ENCODE measurements at regions not wholly inside any gene's neighbourhood (a gene's known extent, or its start where the extent isn't known, plus 50 kb on each side); places are given as distances from the start of the nearest gene placed in this dataset.
A peak's percentile ranks its signal among the peaks of the same experiment; 100 is the strongest.

DNA sequence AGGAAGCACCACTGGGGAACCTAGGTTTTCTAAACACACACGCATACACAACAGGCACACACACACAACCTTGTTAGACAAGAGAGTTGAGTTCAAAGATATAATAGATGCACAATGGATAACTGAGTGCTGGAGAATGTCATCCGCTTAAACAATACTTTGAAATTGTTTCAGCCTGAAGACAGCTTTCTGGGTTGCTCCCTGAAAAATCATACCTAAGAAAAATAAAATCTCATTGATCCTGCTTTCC lies 126.1 kb downstream of the TMEM161B start:
- Histone ChIP-seq H3K4me3 (ENCODE audit: low read depth in 2 of 2, low read length in 1 of 2) (0 out of 4 replicates have a peak overlapping the region, but pooled peaks of 1 of the 2 experiments have one; percentile 24), H3K36me3 (replicated peaks in 1 of 2; ENCODE audit: control insufficient read depth in 1 of 2, insufficient read depth in 2 of 2, low read length in 1 of 2) (no peaks in the 10 kb centered on the region), H3K9me3 (no peaks in the 10 kb centered on the region), H3K79me2 (ENCODE audit: insufficient read depth) (no peaks in the 10 kb centered on the region), H3K9ac (no peak overlapping the region), H4K20me1 (ENCODE audit: insufficient read depth) (no peaks in the 10 kb centered on the region), H3K9me2 (no peaks in the 10 kb centered on the region), H3K27ac (ENCODE audit: low read depth in 2 of 2, low read length in 1 of 2) (no peak overlapping the region), H3K4me1 (ENCODE audit: control insufficient read depth in 1 of 2, insufficient read depth in 2 of 2, low read depth in 1 of 2, low read length in 1 of 2) (peaks cover 0 to 11% of the 10 kb centered on the region in 2 experiments; a peak in 1 of 4 replicates), H2AFZ (ENCODE audit: low read depth) (no peak overlapping the region; the same call in 1 of the 2 replicates), H3F3A (replicated peaks; ENCODE audit: insufficient read depth) (no peaks in the 10 kb centered on the region), H3K27me3 (ENCODE audit: insufficient read depth) (peaks cover 60% of the 10 kb centered on the region), H3K4me2 (peak overlapping the region; percentile 63)
- no peak for DNase-seq
- POLR2A ChIA-PET: no interaction called here
- 6% methylated on average over 2 of the region's 2 CpGs for WGBS (ENCODE audit: low lambda C conversion rate)
- TF ChIP-seq TAF1 (IDR thresholded peaks at IDR 0.05; ENCODE audit: borderline replicate concordance, low read depth, low read length): no peak
- TF ChIP-seq NRF1 (IDR thresholded peaks at IDR 0.05; ENCODE audit: low read depth, low read length): no peak
- TF ChIP-seq RXRA (IDR thresholded peaks at IDR 0.05; ENCODE audit: borderline replicate concordance, low read depth): no peak
- no peak for TF ChIP-seq SMC3 (IDR thresholded peaks at IDR 0.05; ENCODE audit: low read depth, low read length)
- TF ChIP-seq GATA2 (CRISPR knock-in tag; IDR thresholded peaks at IDR 0.05): no peak
- TF ChIP-seq GABPA (IDR thresholded peaks at IDR 0.05; ENCODE audit: low read depth): no peak
- TF ChIP-seq JUND (IDR thresholded peaks at IDR 0.05): no peak
- TF ChIP-seq, protein P1, sequence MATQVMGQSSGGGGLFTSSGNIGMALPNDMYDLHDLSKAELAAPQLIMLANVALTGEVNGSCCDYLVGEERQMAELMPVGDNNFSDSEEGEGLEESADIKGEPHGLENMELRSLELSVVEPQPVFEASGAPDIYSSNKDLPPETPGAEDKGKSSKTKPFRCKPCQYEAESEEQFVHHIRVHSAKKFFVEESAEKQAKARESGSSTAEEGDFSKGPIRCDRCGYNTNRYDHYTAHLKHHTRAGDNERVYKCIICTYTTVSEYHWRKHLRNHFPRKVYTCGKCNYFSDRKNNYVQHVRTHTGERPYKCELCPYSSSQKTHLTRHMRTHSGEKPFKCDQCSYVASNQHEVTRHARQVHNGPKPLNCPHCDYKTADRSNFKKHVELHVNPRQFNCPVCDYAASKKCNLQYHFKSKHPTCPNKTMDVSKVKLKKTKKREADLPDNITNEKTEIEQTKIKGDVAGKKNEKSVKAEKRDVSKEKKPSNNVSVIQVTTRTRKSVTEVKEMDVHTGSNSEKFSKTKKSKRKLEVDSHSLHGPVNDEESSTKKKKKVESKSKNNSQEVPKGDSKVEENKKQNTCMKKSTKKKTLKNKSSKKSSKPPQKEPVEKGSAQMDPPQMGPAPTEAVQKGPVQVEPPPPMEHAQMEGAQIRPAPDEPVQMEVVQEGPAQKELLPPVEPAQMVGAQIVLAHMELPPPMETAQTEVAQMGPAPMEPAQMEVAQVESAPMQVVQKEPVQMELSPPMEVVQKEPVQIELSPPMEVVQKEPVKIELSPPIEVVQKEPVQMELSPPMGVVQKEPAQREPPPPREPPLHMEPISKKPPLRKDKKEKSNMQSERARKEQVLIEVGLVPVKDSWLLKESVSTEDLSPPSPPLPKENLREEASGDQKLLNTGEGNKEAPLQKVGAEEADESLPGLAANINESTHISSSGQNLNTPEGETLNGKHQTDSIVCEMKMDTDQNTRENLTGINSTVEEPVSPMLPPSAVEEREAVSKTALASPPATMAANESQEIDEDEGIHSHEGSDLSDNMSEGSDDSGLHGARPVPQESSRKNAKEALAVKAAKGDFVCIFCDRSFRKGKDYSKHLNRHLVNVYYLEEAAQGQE (IDR thresholded peaks at IDR 0.05; ENCODE audit: low read depth, low read length): no peak
- TF ChIP-seq, protein P2, sequence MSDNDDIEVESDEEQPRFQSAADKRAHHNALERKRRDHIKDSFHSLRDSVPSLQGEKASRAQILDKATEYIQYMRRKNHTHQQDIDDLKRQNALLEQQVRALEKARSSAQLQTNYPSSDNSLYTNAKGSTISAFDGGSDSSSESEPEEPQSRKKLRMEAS (IDR thresholded peaks at IDR 0.05; ENCODE audit: low read depth): no peak
- TF ChIP-seq CHD2 (IDR thresholded peaks at IDR 0.05; ENCODE audit: low read length, partially characterized antibody): no peak
- CTCF ChIA-PET: interaction anchor here (1.0 to 1.4 kb wide), 5 partner anchors 22 to 548 kb away, joined by 3 to 4 read pairs (median 4); no protein-coding TSS in a partner anchor

DNA sequence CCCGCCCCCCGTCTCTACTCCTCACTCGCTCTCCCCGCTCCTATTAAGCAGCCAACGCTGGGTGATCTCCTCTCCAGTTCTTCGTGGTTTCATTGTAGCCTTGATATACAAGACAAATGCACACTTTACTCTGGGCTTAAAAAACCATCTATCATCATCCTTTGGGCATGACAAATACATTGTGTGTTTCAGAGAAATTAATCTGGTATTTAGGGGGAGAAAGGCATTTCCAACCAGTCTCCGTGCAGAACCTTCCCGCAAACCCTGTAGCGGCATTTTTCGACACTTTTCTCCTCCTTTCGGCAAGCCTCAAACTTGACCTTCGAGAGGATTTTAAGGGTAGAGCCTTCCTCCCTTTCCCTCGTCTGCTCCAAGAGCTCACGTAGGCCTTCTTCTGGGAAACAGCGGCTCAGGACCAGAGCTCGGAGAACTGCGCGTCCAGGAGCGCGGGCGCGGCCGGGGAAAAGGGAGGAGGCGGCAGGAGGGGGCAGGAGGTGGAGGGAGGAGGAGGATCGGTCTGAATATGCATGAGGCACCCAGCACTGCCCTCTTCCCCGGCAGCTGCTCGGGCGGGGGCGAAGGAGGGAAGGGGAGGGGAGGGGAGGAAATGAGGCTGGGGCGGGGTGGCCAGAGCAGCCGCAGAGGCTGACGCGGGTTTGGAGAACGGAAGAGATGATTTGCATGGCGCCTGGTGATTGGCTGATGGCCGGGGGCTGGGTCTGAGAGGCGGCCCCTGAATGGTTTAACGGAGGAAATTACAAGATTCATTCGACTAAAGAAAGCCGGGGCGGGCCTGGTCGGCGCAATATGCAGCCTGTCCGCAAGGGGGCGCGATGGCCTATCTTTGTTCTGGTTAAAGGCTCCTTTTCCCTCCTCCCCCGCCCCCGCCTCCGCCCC lies 127.5 kb downstream of the TMEM161B start:
- Histone ChIP-seq H3K9ac (no peak overlapping the region; the same call in 1 of the 2 replicates), H3K4me1 (ENCODE audit: control insufficient read depth in 1 of 2, insufficient read depth in 2 of 2, low read depth in 1 of 2, low read length in 1 of 2) (peaks cover 0 to 11% of the 10 kb centered on the region in 2 experiments; a peak in 1 of 4 replicates), H3K36me3 (replicated peaks in 1 of 2; ENCODE audit: control insufficient read depth in 1 of 2, insufficient read depth in 2 of 2, low read length in 1 of 2) (no peaks in the 10 kb centered on the region), H2AFZ (ENCODE audit: low read depth) (peak overlapping the region; percentile 92), H3K27me3 (ENCODE audit: insufficient read depth) (peaks cover 55% of the 10 kb centered on the region), H3K79me2 (ENCODE audit: insufficient read depth) (no peaks in the 10 kb centered on the region), H3F3A (replicated peaks; ENCODE audit: insufficient read depth) (no peaks in the 10 kb centered on the region), H3K27ac (ENCODE audit: low read depth in 2 of 2, low read length in 1 of 2) (no peak overlapping the region; a peak in 1 of 4 replicates), H4K20me1 (ENCODE audit: insufficient read depth) (no peaks in the 10 kb centered on the region), H3K4me3 (ENCODE audit: low read depth in 2 of 2, low read length in 1 of 2) (peak overlapping the region; percentile 55 to 64), H3K4me2 (peak overlapping the region; percentile 94), H3K9me2 (no peaks in the 10 kb centered on the region), H3K9me3 (no peaks in the 10 kb centered on the region)
- WGBS (ENCODE audit: low lambda C conversion rate): 2% methylated on average over 44 of the region's 49 CpGs
- 0 out of 2 replicates have a peak, but pooled peaks have one; percentile 4 for TF ChIP-seq TCF12 (IDR thresholded peaks at IDR 0.05)
- no peak for TF ChIP-seq RXRA (IDR thresholded peaks at IDR 0.05; ENCODE audit: borderline replicate concordance, low read depth)
- peak; percentile 59 for TF ChIP-seq RAD21 (IDR thresholded peaks at IDR 0.05; ENCODE audit: low read length)
- TF ChIP-seq, protein P2 (IDR thresholded peaks at IDR 0.05; ENCODE audit: low read depth): 0 out of 2 replicates have a peak, but pooled peaks have one; percentile 10
- TF ChIP-seq, protein P3, sequence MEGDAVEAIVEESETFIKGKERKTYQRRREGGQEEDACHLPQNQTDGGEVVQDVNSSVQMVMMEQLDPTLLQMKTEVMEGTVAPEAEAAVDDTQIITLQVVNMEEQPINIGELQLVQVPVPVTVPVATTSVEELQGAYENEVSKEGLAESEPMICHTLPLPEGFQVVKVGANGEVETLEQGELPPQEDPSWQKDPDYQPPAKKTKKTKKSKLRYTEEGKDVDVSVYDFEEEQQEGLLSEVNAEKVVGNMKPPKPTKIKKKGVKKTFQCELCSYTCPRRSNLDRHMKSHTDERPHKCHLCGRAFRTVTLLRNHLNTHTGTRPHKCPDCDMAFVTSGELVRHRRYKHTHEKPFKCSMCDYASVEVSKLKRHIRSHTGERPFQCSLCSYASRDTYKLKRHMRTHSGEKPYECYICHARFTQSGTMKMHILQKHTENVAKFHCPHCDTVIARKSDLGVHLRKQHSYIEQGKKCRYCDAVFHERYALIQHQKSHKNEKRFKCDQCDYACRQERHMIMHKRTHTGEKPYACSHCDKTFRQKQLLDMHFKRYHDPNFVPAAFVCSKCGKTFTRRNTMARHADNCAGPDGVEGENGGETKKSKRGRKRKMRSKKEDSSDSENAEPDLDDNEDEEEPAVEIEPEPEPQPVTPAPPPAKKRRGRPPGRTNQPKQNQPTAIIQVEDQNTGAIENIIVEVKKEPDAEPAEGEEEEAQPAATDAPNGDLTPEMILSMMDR (IDR thresholded peaks at IDR 0.05): peak; percentile 67
- TF ChIP-seq SMC3 (IDR thresholded peaks at IDR 0.05; ENCODE audit: low read depth, low read length): peak; percentile 56
- TF ChIP-seq RFX5 (IDR thresholded peaks at IDR 0.05; ENCODE audit: low read length): peak; percentile 31; the same call in 1 of the 2 replicates
- no peak for TF ChIP-seq EZH2phosphoT487 (IDR thresholded peaks at IDR 0.05; ENCODE audit: borderline replicate concordance, low read depth)
- TF ChIP-seq RCOR1 (IDR thresholded peaks at IDR 0.05; ENCODE audit: low read length): peak; percentile 35; the same call in 1 of the 2 replicates
- TF ChIP-seq CHD2 (IDR thresholded peaks at IDR 0.05; ENCODE audit: low read length, partially characterized antibody): peak; percentile 27
- POLR2A ChIA-PET: no interaction called here
- DNase-seq: peak; percentile 90
- CTCF ChIA-PET: interaction anchor here (0.6 to 2.4 kb wide), 3 partner anchors 52 to 847 kb away, joined by 3 to 6 read pairs (median 5); no protein-coding TSS in a partner anchor

Measured in SK-N-SH (cell line).